ENCODE measurements at regions not wholly inside any gene's neighbourhood (a gene's known extent, or its start where the extent isn't known, plus 50 kb on each side); places are given as distances from the start of the nearest gene placed in this dataset.
"Not testable (repeated sequence)": the region's sequence is repeated elsewhere in the genome, so short reads cannot be mapped to it uniquely, and the experiment has no call there.

GRCh38 chr7:109456116-109456515, 886.4 kb downstream of the DNAJB9 start:
- DNase-seq = no peak

GRCh38 chr7:109460296-109460695, 890.6 kb downstream of the DNAJB9 start:
- no peak for DNase-seq

DNA sequence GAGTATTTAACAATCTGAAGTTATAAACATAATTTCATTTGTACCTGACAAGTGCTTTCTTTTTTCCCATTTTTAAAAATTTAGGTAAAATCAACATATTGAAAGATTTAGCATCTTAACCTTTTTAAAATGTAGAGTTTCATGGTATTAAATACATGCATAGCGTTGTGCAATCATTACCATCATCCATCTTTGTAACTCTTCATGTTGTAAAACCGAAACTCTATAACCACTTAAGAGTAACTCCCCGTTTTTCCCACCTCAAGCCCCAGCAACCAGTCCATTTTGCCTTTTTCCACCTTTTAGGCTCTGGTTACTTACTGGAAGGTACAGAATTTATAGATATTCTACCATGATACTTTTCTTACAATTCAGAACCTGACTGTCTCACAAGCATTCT, 892.5 kb downstream of the DNAJB9 start:
- DNase-seq = no peak

GRCh38 chr7:109467729-109468128, 898.1 kb downstream of the DNAJB9 start:
- not testable (repeated sequence) for DNase-seq

GRCh38 chr7:109473172-109473571, 903.5 kb downstream of the DNAJB9 start:
- no peak for DNase-seq

GRCh38 chr7:109476409-109476808, 906.7 kb downstream of the DNAJB9 start:
- DNase-seq = no peak

DNA sequence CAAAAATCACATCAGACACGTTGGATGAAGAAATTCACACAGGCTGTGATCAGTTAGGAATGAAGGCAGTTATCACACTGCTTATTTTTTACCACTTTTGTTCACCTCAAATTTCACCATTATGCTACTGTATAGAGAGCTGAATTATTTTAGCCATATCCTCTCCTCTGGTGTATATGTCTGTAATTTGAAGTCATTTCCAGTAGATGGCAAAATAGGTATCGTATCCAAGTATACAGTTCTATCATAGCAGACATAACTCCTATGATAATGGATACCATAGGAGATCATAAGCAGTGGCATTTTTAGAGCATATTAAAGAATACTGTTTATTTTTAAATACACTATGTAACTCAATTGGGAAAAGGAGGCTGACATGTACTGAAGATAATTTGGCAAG, 909.7 kb downstream of the DNAJB9 start:
- no peak for DNase-seq

DNA sequence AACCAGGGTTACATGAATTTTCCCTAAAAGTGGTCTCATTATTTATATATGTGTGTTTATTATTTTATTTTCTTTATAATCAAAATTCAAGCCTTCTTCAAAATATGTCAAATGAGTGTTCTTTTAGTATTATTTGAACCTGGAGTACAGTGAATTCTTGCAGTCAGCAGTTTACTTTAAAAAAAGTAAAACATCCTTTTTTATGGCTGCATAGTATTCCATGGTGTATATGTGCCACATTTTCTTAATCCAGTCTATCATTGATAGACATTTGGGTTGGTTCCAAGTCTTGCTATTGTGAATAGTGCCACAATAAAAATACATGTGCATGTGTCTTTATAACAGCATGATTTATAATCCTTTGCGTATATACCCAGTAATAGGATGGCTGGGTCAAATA, 920.9 kb downstream of the DNAJB9 start:
- DNase-seq = not testable (repeated sequence)

DNA sequence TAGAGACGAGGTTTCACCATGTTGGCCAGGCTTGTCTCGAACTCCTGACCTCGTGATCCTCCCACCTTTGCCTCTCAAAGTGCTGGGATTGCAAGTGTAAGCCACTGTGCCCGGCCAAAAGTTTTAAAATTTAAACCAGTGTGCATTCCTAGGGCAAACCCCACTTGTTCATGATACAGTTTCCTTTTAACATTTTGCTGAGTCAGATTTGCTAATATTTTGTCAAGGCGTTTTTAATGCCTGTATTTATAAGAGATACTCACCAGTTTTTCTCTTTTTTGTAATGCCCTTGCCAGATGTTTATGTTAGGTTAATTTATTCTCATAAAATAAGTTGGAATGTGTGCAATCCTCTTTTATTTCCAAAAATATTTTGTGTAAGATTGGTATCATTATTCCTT, 927.4 kb downstream of the DNAJB9 start:
- no peak for DNase-seq

GRCh38 chr7:109498131-109498530, 928.5 kb downstream of the DNAJB9 start:
- no peak for DNase-seq

- no peak for DNase-seq
Measured at GRCh38 chr7:109503421-109503820, 933.7 kb downstream of the DNAJB9 start.

- DNase-seq = no peak
Measured at GRCh38 chr7:109522585-109522984, 952.9 kb downstream of the DNAJB9 start.

GRCh38 chr7:109527833-109528232, 958.2 kb downstream of the DNAJB9 start:
- no peak for DNase-seq

- DNase-seq = no peak
Measured at GRCh38 chr7:109529712-109530111, 960.0 kb downstream of the DNAJB9 start.

GRCh38 chr7:109532262-109532992, 962.8 kb downstream of the DNAJB9 start:
- no peak for DNase-seq

DNA sequence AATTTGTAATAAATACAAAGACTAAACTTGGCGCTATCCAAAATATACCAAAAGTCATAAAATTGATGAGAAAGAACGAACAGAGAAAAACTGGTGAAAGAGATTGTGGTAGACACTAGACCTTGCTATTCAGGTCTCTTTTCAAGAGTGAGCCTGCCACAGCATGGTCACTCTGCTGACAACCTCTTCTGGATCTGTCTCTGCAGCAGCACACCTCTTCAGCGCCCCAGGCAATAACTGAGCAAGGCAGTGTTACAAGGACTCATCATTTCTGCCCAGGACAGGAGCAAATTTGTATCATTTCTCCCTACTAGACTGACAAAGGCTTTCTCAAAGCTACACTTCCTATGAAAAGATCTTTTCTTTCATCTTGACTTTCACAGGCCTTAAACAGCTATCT, 976.0 kb downstream of the DNAJB9 start:
- DNase-seq = no peak

GRCh38 chr7:109549471-109550193, 980.0 kb downstream of the DNAJB9 start:
- DNase-seq = no peak

- no peak for DNase-seq
Measured at GRCh38 chr7:109552017-109552416, 982.3 kb downstream of the DNAJB9 start.

DNA sequence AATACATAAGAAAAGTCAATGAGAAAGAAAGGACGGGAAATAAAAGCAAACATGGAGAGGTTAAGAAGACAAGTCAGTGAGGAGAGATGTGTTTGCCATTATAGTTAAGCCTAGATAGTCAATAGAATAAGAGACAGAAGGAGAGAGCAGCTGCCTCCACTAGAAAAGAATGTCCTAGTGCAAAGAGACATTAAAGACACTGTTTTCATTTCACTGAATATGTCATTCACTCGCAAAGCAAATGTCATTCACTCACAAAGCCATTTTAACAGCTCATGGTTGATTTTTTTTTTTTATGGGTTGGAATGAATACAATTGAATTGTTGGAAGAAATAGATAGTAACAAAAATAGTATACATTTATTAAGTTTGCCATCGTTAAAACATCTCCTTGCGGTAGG, 1007.6 kb downstream of the DNAJB9 start:
- no peak for DNase-seq

DNA sequence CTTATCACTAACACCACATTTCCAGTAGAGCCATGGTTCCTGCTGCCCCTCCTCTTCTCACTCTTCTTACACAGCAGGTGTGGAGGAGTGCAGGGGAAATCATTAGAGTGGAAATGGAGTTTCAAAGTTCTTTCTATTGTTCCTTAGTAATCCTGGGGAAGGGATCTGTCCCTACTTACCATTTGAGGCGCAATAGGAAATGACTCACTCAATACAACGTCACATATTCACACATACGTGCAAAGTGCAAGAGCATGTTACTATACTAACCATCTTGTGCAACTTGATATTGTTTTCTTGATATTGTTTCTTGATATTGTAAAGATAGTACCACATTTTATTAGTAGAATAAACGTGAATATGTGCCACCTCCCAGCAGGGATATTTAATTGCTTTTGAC, 1010.2 kb downstream of the DNAJB9 start:
- DNase-seq = no peak

GRCh38 chr7:109582211-109582610, 1012.5 kb downstream of the DNAJB9 start:
- DNase-seq = no peak

GRCh38 chr7:109596948-109597347, 1027.3 kb downstream of the DNAJB9 start:
- not testable (repeated sequence) for DNase-seq

GRCh38 chr7:109611656-109612055, 1042.0 kb downstream of the DNAJB9 start:
- no peak for DNase-seq

Measured in nucleus accumbens (tissue), 56 donors.